SU-DHL-6 (cell line): ENCODE measurements at regions not wholly inside any gene's neighbourhood (a gene's known extent, or its start where the extent isn't known, plus 50 kb on each side); places are given as distances from the start of the nearest gene placed in this dataset.

Source experiments
- H2AFZ ChIP-seq: fragments of 200-600 bp; sonication (generic); 2 replicates; pipeline ENCODE4 v1.6.1; 2014; ENCODE audit warnings: low read depth, mild to moderate bottlenecking, moderate library complexity, mixed read lengths, antibody characterized with exemption, low read length; ENCODE audit not compliant: severe bottlenecking
- H3F3A ChIP-seq: fragments of 200-600 bp; shearing (Covaris generic); 2 replicates; pipeline ENCODE4 v1.6.0; 2016; ENCODE audit warnings: antibody characterized with exemption, mild to moderate bottlenecking; ENCODE audit not compliant: insufficient read depth
- H3K27ac ChIP-seq: fragments of 200-600 bp; sonication (generic); 2 replicates; pipeline ENCODE4 v1.5.1; 2016; ENCODE audit warnings: low read depth, mild to moderate bottlenecking, low read length, moderate library complexity, mixed read lengths
- H3K27me3 ChIP-seq: fragments of 200-600 bp; sonication (generic), shearing (Covaris generic); 2 replicates; pipeline ENCODE4 v1.6.0; 2014; ENCODE audit warnings: mild to moderate bottlenecking, low read length
- H3K36me3 ChIP-seq: fragments of 200-600 bp; sonication (generic); 2 replicates; pipeline ENCODE4 v1.6.1; 2014; ENCODE audit warnings: mild to moderate bottlenecking, low read length, mixed read lengths
- H3K4me2 ChIP-seq: fragments of 300-600, 200-600 bp; shearing (Covaris generic), sonication (generic); 2 replicates; pipeline ENCODE4 v1.6.0; 2014; ENCODE audit warnings: low read length, low read depth, mild to moderate bottlenecking; ENCODE audit not compliant: poor library complexity, severe bottlenecking
- H3K4me3 ChIP-seq: fragments of 200-600 bp; sonication (generic); 2 replicates; pipeline ENCODE4 v1.5.1; 2014; ENCODE audit warnings: antibody characterized with exemption, low read length, mild to moderate bottlenecking, mixed read lengths; ENCODE audit not compliant: insufficient read depth, poor library complexity, severe bottlenecking
- H3K79me2 ChIP-seq: fragments of 200-600 bp; sonication (generic); 2 replicates; pipeline ENCODE4 v1.6.1; 2014; ENCODE audit warnings: mild to moderate bottlenecking, low read length, moderate library complexity; ENCODE audit not compliant: insufficient read depth
- H3K9ac ChIP-seq: fragments of 200-600 bp; sonication (generic); 2 replicates; pipeline ENCODE4 v1.7.0; 2014; ENCODE audit warnings: mild to moderate bottlenecking, low read length
- H3K9me2 ChIP-seq: fragments of 200-600 bp; sonication (generic); replicated peaks from 2 replicates; pipeline ENCODE4 v1.6.1; 2014; ENCODE audit warnings: low read length; ENCODE audit not compliant: insufficient read depth
- H3K9me3 ChIP-seq: fragments of 200-600 bp; sonication (generic); 2 replicates; pipeline ENCODE4 v1.6.1; 2014; ENCODE audit warnings: low read length, mixed read lengths; ENCODE audit not compliant: insufficient read depth
- H4K20me1 ChIP-seq: fragments of 200-600 bp; sonication (generic); 2 replicates; pipeline ENCODE4 v1.6.1; 2014; ENCODE audit warnings: low read depth, mild to moderate bottlenecking, antibody characterized with exemption, low read length, moderate library complexity, mixed read lengths
- CTCF ChIP-seq: fragments of 200-600 bp; sonication (generic); IDR thresholded peaks from one replicate; pipeline ENCODE4 v1.5.1; 2017; ENCODE audit warnings: antibody characterized with exemption, mild to moderate bottlenecking, low read length, moderate library complexity; ENCODE audit not compliant: insufficient read depth, poor library complexity, severe bottlenecking
- EZH2phosphoT487 ChIP-seq: fragments of 200-600 bp; sonication (generic), shearing (Covaris generic); conservative IDR thresholded peaks from 2 replicates; pipeline ENCODE4 v1.6.1; 2018; ENCODE audit warnings: mild to moderate bottlenecking, antibody characterized with exemption, low read length, moderate library complexity, mixed read lengths

- Histone ChIP-seq H3K27ac (no peak overlapping the region), H3F3A (no peaks in the 10 kb centered on the region), H3K27me3 (no peaks in the 10 kb centered on the region), H4K20me1 (no peaks in the 10 kb centered on the region), H3K9me3 (no peaks in the 10 kb centered on the region), H3K9me2 (no peaks in the 10 kb centered on the region), H2AFZ (no peak overlapping the region), H3K4me3 (no peak overlapping the region), H3K36me3 (no peaks in the 10 kb centered on the region), H3K9ac (no peak overlapping the region), H3K4me2 (no peak overlapping the region), H3K79me2 (no peaks in the 10 kb centered on the region)
- TF ChIP-seq EZH2phosphoT487 (no peak), CTCF (no peak)
Observed at GRCh38 chr9:96050861-96051155, 175.3 kb downstream of the ERCC6L2 start.

- Histone ChIP-seq H3K79me2 (no peaks in the 10 kb centered on the region), H3K27ac (no peak overlapping the region), H3K9ac (no peak overlapping the region), H3K27me3 (no peaks in the 10 kb centered on the region), H3F3A (no peaks in the 10 kb centered on the region), H3K9me3 (no peaks in the 10 kb centered on the region), H4K20me1 (no peaks in the 10 kb centered on the region), H3K4me2 (no peak overlapping the region), H3K36me3 (no peaks in the 10 kb centered on the region), H3K4me3 (no peak overlapping the region), H2AFZ (no peak overlapping the region), H3K9me2 (no peaks in the 10 kb centered on the region)
- TF ChIP-seq EZH2phosphoT487 (no peak), CTCF (no peak)
Observed at GRCh38 chr9:96050048-96050860, 174.8 kb downstream of the ERCC6L2 start.

- no peaks in the 10 kb centered on the region for H3F3A ChIP-seq
- H3K4me2 ChIP-seq: no peak overlapping the region
- no peaks in the 10 kb centered on the region for H3K79me2 ChIP-seq
- no peak overlapping the region for H3K4me3 ChIP-seq
- H2AFZ ChIP-seq: no peak overlapping the region
- no peaks in the 10 kb centered on the region for H4K20me1 ChIP-seq
- H3K9me2 ChIP-seq: no peaks in the 10 kb centered on the region
- no peaks in the 10 kb centered on the region for H3K36me3 ChIP-seq
- H3K9ac ChIP-seq: no peak overlapping the region
- TF ChIP-seq EZH2phosphoT487 (no peak), CTCF (no peak)
- no peaks in the 10 kb centered on the region for H3K9me3 ChIP-seq
- H3K27me3 ChIP-seq: no peaks in the 10 kb centered on the region
- no peak overlapping the region for H3K27ac ChIP-seq
Observed at GRCh38 chr9:96048956-96049831, 173.7 kb downstream of the ERCC6L2 start.
